ENCODE measurements at regions not wholly inside any gene's neighbourhood (a gene's known extent, or its start where the extent isn't known, plus 50 kb on each side); places are given as distances from the start of the nearest gene placed in this dataset.

DNA sequence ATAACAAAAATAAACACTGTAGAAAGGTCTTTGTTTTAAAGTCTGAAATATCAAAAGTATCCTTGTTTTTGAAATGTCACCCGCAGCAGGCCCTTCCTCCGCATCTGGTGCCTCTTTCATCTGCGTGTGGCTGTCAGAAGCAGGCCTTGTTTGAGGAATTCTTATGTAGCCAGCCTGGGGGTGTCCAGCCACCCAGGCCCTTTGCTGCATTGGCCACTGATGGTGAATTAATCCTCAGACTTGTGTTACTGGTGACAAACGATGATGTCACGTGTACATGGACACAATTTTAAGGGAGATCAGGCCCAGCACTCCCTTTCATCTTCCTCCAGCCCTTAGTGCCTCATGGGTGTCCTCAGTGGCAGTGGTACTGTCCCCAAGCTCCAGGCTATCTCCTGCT lies 208.0 kb upstream of the GALNT2 start:
- no peak overlapping the region for H3K4me3 ChIP-seq (ENCODE audit: low read depth, low read length)
- H3K4me1 ChIP-seq (ENCODE audit: control insufficient read depth, insufficient read depth, low read length): no peaks in the 10 kb centered on the region
- no peak overlapping the region for H3K27ac ChIP-seq (ENCODE audit: extremely low read depth, low read depth, low read length)
- no peaks in the 10 kb centered on the region for H3K9me3 ChIP-seq (ENCODE audit: control insufficient read depth, insufficient read depth, low read depth, low read length)
- ChIA-PET CTCF (interaction anchor here (0.6 to 2.9 kb wide), 5 partner anchors 10 to 193 kb away, joined by 3 to 25 read pairs (median 5); no protein-coding TSS in a partner anchor), POLR2A (no interaction called here)
- TF ChIP-seq, protein P1, sequence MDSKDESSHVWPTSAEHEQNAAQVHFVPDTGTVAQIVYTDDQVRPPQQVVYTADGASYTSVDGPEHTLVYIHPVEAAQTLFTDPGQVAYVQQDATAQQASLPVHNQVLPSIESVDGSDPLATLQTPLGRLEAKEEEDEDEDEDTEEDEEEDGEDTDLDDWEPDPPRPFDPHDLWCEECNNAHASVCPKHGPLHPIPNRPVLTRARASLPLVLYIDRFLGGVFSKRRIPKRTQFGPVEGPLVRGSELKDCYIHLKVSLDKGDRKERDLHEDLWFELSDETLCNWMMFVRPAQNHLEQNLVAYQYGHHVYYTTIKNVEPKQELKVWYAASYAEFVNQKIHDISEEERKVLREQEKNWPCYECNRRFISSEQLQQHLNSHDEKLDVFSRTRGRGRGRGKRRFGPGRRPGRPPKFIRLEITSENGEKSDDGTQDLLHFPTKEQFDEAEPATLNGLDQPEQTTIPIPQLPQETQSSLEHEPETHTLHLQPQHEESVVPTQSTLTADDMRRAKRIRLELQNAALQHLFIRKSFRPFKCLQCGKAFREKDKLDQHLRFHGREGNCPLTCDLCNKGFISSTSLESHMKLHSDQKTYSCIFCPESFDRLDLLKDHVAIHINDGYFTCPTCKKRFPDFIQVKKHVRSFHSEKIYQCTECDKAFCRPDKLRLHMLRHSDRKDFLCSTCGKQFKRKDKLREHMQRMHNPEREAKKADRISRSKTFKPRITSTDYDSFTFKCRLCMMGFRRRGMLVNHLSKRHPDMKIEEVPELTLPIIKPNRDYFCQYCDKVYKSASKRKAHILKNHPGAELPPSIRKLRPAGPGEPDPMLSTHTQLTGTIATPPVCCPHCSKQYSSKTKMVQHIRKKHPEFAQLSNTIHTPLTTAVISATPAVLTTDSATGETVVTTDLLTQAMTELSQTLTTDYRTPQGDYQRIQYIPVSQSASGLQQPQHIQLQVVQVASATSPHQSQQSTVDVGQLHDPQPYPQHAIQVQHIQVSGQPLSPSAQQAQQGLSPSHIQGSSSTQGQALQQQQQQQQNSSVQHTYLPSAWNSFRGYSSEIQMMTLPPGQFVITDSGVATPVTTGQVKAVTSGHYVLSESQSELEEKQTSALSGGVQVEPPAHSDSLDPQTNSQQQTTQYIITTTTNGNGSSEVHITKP (tag by site-specific recombination; IDR thresholded peaks at IDR 0.05): 0 out of 2 replicates have a peak, but pooled peaks have one; percentile 13
- no peak for TF ChIP-seq ZNF629 (tag by site-specific recombination; IDR thresholded peaks at IDR 0.05)
- no peaks in the 10 kb centered on the region for H3K36me3 ChIP-seq (ENCODE audit: control insufficient read depth in 2 of 2, insufficient read depth in 1 of 2, low read length in 2 of 2)

DNA sequence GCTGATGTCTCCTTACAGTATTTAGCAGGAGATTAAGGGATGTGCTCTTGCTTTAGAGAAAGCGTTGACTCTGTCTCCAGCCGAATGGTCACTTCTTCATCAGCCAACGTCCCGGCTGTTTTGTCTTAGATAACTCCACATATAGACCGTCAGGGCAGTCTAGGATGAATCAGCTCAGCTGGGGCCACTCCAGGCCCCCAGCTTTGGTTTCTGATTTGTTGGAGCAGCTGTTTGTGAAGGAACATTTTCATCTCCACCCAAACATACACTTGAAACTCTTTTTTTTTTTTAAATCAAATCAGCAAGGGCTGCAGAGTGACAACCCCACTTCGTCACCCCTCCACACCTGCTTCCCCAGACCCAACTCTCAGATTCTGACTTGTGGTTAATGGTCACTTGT lies 206.1 kb upstream of the GALNT2 start:
- POLR2A ChIA-PET: no interaction called here
- no peaks in the 10 kb centered on the region for H3K4me1 ChIP-seq (ENCODE audit: control insufficient read depth, insufficient read depth, low read length)

DNA sequence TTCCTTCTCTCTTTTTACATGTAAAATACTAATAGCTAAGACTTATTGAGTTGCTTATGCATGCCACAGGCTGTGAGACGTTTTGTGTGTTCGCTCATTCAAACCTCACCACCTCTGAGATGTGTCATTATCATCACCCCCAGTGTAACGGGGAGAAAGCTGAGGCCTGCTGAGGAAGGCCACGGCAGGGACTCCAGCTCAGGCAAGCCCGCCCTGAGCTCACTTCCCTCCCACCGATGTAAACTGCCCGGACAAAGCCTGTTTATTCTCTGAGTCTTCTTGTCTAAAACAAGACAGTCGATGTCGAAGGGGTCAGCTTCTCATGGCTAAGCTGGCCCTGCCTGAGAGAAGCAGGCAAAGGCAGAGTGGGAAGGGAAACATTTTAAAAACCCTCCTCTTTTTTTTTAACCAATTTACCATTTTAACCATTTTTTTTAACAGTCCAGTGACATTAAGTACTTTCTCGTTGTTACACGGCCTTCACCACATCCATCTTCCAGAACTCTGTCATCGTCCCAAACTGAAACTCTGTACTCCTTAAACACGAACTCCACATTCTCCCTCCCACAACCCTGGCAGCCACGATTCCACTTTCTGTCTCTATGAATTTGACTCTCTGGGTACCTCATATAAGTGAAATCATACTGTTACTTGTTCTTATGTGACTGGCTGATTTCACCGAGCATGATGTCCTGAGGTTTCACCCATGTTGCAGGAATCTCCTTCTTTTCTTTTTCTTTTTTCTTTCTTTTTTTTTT lies 204.8 kb upstream of the GALNT2 start:
- Histone ChIP-seq H3K36me3 (ENCODE audit: control insufficient read depth in 2 of 2, insufficient read depth in 1 of 2, low read length in 2 of 2) (no peaks in the 10 kb centered on the region), H3K4me1 (ENCODE audit: control insufficient read depth, insufficient read depth, low read length) (no peaks in the 10 kb centered on the region), H3K27ac (ENCODE audit: extremely low read depth, low read depth, low read length) (no peak overlapping the region), H3K9me3 (ENCODE audit: control insufficient read depth, insufficient read depth, low read depth, low read length) (no peaks in the 10 kb centered on the region), H3K4me3 (ENCODE audit: low read depth, low read length) (no peak overlapping the region)
- CTCF ChIA-PET: interaction anchor here (1.0 to 2.3 kb wide), 2 partner anchors 9 to 13 kb away, joined by 3 to 16 read pairs; no protein-coding TSS in a partner anchor
- peak; percentile 71 for TF ChIP-seq ZIC2 (tag by site-specific recombination; IDR thresholded peaks at IDR 0.05)
- peak; percentile 33; the same call in 1 of the 2 replicates for TF ChIP-seq PRDM1 (tag by site-specific recombination; IDR thresholded peaks at IDR 0.05)
- TF ChIP-seq, protein P2, sequence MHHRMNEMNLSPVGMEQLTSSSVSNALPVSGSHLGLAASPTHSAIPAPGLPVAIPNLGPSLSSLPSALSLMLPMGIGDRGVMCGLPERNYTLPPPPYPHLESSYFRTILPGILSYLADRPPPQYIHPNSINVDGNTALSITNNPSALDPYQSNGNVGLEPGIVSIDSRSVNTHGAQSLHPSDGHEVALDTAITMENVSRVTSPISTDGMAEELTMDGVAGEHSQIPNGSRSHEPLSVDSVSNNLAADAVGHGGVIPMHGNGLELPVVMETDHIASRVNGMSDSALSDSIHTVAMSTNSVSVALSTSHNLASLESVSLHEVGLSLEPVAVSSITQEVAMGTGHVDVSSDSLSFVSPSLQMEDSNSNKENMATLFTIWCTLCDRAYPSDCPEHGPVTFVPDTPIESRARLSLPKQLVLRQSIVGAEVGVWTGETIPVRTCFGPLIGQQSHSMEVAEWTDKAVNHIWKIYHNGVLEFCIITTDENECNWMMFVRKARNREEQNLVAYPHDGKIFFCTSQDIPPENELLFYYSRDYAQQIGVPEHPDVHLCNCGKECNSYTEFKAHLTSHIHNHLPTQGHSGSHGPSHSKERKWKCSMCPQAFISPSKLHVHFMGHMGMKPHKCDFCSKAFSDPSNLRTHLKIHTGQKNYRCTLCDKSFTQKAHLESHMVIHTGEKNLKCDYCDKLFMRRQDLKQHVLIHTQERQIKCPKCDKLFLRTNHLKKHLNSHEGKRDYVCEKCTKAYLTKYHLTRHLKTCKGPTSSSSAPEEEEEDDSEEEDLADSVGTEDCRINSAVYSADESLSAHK (tag by site-specific recombination; IDR thresholded peaks at IDR 0.05): no peak
- POLR2A ChIA-PET: interaction anchor here (0.6 kb wide), 1 partner anchor 212 kb away, joined by 6 read pairs; no protein-coding TSS in a partner anchor

More for the DNA sequence above, 206.1 kb upstream of the GALNT2 start:
- H3K4me3 ChIP-seq (ENCODE audit: low read depth, low read length): no peak overlapping the region
- no peak for TF ChIP-seq HOXD13 (CRISPR knock-in tag; IDR thresholded peaks at IDR 0.05; ENCODE audit: borderline replicate concordance)
- no peak for TF ChIP-seq ZNF658 (tag by site-specific recombination; IDR thresholded peaks at IDR 0.05)
- no peak for TF ChIP-seq BCL11B (tag by site-specific recombination; IDR thresholded peaks at IDR 0.05; ENCODE audit: low read depth)
- no peak for TF ChIP-seq ZXDB (tag by site-specific recombination; IDR thresholded peaks at IDR 0.05)
- no peak for TF ChIP-seq ZNF670 (tag by site-specific recombination; IDR thresholded peaks at IDR 0.05; ENCODE audit: low read depth)
- TF ChIP-seq SP2 (tag by site-specific recombination; IDR thresholded peaks at IDR 0.05): no peak
- TF ChIP-seq HOXC10 (CRISPR knock-in tag; IDR thresholded peaks at IDR 0.05): no peak
- TF ChIP-seq ZNF140 (tag by site-specific recombination; IDR thresholded peaks at IDR 0.05): no peak
- no peak for TF ChIP-seq ZNF112 (tag by site-specific recombination; IDR thresholded peaks at IDR 0.05)
- no peak for TF ChIP-seq ZNF548 (tag by site-specific recombination; IDR thresholded peaks at IDR 0.05)
- no peak for TF ChIP-seq ZNF24 (tag by site-specific recombination; IDR thresholded peaks at IDR 0.05)
- no peak for TF ChIP-seq ZNF221 (tag by site-specific recombination; IDR thresholded peaks at IDR 0.05; ENCODE audit: borderline replicate concordance)
- no peak for TF ChIP-seq ZNF394 (tag by site-specific recombination; IDR thresholded peaks at IDR 0.05; ENCODE audit: borderline replicate concordance)
- TF ChIP-seq, protein P3, sequence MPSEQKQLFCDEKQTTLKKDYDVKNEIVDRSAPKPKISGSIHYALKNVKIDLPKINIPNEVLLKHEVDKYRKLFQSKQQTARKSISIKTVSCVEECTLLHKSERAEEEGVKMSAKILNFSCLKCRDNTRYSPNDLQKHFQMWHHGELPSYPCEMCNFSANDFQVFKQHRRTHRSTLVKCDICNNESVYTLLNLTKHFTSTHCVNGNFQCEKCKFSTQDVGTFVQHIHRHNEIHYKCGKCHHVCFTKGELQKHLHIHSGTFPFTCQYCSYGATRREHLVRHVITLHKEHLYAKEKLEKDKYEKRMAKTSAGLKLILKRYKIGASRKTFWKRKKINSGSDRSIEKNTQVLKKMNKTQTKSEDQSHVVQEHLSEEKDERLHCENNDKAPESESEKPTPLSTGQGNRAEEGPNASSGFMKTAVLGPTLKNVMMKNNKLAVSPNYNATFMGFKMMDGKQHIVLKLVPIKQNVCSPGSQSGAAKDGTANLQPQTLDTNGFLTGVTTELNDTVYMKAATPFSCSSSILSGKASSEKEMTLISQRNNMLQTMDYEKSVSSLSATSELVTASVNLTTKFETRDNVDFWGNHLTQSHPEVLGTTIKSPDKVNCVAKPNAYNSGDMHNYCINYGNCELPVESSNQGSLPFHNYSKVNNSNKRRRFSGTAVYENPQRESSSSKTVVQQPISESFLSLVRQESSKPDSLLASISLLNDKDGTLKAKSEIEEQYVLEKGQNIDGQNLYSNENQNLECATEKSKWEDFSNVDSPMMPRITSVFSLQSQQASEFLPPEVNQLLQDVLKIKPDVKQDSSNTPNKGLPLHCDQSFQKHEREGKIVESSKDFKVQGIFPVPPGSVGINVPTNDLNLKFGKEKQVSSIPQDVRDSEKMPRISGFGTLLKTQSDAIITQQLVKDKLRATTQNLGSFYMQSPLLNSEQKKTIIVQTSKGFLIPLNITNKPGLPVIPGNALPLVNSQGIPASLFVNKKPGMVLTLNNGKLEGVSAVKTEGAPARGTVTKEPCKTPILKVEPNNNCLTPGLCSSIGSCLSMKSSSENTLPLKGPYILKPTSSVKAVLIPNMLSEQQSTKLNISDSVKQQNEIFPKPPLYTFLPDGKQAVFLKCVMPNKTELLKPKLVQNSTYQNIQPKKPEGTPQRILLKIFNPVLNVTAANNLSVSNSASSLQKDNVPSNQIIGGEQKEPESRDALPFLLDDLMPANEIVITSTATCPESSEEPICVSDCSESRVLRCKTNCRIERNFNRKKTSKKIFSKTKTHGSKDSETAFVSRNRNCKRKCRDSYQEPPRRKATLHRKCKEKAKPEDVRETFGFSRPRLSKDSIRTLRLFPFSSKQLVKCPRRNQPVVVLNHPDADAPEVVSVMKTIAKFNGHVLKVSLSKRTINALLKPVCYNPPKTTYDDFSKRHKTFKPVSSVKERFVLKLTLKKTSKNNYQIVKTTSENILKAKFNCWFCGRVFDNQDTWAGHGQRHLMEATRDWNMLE (tag by site-specific recombination; conservative IDR thresholded peaks at IDR 0.05; ENCODE audit: low read depth): no peak
- no peak for TF ChIP-seq ZBTB7A (tag by site-specific recombination; IDR thresholded peaks at IDR 0.05; ENCODE audit: low read depth)
- no peak for TF ChIP-seq ZNF621 (tag by site-specific recombination; IDR thresholded peaks at IDR 0.05)
- CTCF ChIA-PET: interaction anchor here (0.9 to 2.3 kb wide), 2 partner anchors 12 to 41 kb away, joined by 6 to 16 read pairs; no protein-coding TSS in a partner anchor
- H3K27ac ChIP-seq (ENCODE audit: extremely low read depth, low read depth, low read length): no peak overlapping the region
- H3K9me3 ChIP-seq (ENCODE audit: control insufficient read depth, insufficient read depth, low read depth, low read length): no peaks in the 10 kb centered on the region
- no peaks in the 10 kb centered on the region for H3K36me3 ChIP-seq (ENCODE audit: control insufficient read depth in 2 of 2, insufficient read depth in 1 of 2, low read length in 2 of 2)

Data from HEK293 (cell line).